NCI-H1092 treated with DMSO at 0.1 percent for 48 hours (cell line): ENCODE measurements at regions not wholly inside any gene's neighbourhood (a gene's known extent, or its start where the extent isn't known, plus 50 kb on each side); places are given as distances from the start of the nearest gene placed in this dataset.
"Not testable (repeated sequence)": the region's sequence is repeated elsewhere in the genome, so short reads cannot be mapped to it uniquely, and the experiment has no call there.

Experiments
- DNase-seq: peaks from one replicate; lab custom pipeline; 2025; lab: John Stamatoyannopoulos, UW

GRCh38 chr2:138315619-138316018 is 186.0 kb upstream of the SPOPL start:
- DNase-seq, result not testable (repeated sequence)

- no peak for DNase-seq
Observed at GRCh38 chr2:138319616-138320015, 182.0 kb upstream of the SPOPL start.

- peak; percentile 44 for DNase-seq
Observed at GRCh38 chr2:138321458-138321857, 180.1 kb upstream of the SPOPL start.

DNA sequence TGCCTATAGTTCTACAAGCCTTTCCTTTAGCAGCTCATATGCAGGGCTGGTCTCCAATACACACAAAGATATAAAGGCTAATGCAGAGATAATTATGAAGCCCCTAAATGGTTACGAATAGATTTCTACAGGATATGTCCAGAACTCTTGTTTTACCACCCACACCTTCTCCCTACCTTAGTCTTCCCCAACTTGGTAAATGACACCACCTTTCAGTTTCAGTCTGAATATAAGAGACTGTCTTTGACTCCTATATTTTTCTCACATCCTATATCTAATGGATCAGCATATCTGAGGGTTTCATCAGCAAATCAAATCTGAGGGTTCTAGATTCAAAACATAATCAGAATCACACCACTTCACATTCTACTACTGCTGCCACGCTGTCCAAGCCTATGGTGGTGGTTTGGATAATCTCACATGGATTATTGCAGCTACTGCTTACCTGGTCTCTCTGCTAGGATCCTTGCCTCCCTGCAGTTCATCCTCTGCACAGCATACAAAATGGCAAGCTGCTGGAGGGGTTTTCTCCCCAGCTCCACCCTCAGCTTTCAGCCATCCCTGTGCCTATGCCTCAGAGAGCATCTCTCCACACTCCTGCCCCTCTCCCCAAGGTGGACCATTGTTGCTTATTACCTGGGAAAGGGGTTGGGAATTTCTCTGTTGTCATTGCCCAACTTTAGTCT is 178.0 kb upstream of the SPOPL start:
- DNase-seq, result no peak

- DNase-seq, result no peak
Observed at GRCh38 chr2:138324068-138324771, 177.3 kb upstream of the SPOPL start.

GRCh38 chr2:138327967-138328366 is 173.6 kb upstream of the SPOPL start:
- no peak for DNase-seq

DNA sequence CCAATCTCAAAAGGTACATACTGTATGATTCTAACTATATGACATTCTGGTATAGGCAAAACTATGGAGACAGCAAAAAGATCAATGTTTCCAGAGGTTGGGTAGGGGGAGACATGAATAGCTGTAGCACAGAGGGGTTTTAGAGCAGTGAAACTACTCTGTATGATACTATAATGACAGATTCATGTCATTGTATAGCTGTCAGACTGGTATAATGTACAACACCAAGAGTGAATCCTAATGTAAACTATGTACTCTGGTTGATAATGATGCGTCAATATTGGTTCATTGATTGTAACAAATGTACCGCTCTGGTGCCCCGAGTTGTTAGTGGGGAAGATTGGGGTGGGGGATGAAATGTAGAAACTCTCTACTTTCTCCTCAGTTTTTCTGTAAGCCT is 172.4 kb upstream of the SPOPL start:
- DNase-seq, result no peak

- no peak for DNase-seq
Observed at GRCh38 chr2:138329591-138329990, 172.0 kb upstream of the SPOPL start.

DNA sequence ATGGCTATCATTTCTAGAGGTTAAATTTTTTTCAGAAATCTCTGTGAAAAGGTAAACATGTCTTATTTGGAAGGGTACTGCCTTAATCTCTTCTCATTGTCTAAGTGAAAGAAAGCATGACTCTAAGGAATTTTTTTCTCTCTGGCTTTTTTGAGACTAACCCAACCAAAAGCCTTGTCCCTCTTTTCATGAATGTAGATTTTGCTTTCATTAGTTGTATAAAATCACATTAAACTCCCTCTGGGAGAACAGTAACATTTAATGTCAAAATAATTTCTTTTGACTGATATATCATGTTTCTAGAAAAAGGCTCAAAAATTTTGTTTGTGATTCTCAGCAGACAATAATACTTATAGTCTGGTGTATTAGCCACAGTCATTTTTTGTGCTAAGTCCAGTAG is 168.4 kb upstream of the SPOPL start:
- DNase-seq, result no peak

DNA sequence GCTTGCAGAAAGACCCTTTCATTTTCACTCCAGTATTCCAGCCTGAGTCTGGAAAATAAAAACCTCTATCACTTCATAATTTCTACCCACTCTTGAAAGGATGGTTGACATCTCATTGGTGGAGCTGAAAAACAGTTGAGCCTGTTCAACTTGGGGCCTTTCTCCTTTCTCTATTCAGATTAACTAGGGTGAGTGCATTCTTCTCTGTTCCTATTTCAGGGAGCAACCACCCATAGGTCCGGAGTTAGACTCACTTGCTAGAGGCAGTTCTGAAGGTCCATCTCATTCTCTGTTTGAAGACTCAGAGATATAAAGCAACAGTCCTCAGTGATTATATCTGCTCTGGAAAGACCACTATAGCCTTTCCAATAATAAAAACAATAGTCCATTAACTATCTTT is 167.9 kb upstream of the SPOPL start:
- no peak for DNase-seq

DNA sequence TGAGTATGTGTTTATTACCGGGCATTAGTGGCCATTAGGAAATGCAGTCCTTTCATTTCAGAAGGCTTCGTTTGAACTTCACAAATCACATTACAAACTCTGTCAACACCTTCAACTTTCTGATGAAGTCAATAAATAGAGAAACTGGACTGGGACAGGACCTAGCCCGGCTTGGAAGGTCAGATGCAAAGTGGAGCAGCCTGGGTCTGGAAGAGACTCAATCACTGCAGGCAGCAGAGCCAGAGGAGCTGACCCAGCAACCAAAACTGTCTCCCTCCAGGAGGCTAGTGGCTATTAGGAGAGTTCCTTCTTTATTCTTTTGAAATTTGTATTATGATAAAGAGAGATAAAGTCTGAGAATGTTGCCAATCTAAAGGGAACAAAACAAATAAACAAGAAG is 167.2 kb upstream of the SPOPL start:
- DNase-seq, result no peak

DNA sequence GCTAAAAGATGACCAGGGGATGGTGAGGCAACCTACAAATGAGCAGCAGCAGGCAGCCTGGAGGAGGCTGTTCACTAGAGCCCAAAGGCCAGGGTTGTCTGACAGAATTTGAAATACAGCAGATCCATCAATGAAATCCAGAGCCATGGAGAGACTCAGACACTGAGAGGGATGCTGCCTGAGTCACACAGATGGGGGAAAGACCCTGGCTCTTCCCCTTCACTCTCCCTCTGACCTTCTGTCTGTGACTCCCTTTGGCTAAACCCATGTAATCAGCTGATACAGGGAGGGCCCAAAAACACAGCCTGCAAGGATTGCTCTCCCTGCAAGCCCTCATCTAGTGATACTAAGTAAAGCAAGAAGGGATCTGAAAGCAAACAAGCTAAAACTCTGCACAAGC is 166.5 kb upstream of the SPOPL start:
- DNase-seq, result no peak

DNA sequence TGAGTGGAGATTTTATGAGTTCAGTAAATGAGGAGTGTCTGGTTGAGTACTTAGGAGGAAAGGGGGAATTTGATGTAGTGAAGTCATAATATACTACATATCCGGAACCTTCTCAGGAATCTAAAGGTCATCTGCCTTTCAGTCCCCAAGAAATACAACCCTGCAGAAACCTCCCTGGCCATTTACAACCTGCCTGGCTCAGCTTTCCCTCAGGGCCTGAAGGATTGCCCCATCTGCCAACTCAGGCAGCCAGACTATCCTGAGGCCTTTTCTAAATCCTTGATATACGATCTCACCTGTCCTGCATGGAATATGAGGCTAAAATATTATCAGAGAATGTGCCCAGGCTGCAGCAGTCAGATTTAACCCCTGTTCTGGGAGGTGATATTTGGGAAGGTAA is 165.4 kb upstream of the SPOPL start:
- DNase-seq, result no peak

GRCh38 chr2:138355244-138355643 is 146.3 kb upstream of the SPOPL start:
- no peak for DNase-seq

DNA sequence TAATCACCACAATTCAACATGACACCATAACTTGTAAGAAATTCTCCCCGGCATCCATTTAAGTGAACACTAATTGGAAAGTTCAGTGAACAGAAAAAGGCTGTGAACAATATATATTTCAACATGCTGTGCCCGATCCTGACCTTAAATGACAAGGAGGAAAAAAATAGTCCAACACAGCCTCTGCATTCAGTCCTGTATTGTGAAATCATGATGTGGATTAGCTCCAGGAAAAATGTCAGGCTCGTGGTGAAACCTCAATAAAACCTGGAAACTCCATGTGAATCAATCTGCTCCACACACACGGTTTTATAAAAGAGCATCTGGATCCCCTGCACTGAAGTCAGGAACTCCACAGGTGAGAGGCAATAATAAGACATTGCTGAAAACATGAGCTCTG is 145.4 kb upstream of the SPOPL start:
- DNase-seq, result no peak

GRCh38 chr2:138359532-138359931 is 142.0 kb upstream of the SPOPL start:
- DNase-seq, result no peak

GRCh38 chr2:138364554-138365162 is 136.9 kb upstream of the SPOPL start:
- no peak for DNase-seq

DNA sequence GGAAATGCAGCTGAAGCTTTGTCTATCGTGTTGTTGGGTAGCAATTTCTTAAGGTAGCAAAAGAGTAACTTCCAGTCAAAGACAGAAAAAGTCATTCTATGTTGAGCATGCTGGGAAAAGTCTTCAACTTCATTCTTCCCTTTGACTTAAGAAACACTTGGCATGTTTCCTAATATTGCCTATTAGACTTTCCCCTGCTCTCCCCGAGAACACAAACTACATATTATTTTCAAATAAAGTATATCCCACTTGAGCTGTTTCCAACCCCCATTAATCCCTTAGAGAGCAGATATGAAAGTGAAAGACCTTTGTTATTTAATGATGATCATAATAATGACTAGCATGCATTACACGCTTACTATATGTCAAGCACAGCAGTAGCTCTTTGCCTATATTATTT is 136.0 kb upstream of the SPOPL start:
- no peak for DNase-seq

- DNase-seq, result no peak
Observed at GRCh38 chr2:138369856-138370255, 131.7 kb upstream of the SPOPL start.

GRCh38 chr2:138373993-138374408 is 127.6 kb upstream of the SPOPL start:
- peak; percentile 37 for DNase-seq

DNA sequence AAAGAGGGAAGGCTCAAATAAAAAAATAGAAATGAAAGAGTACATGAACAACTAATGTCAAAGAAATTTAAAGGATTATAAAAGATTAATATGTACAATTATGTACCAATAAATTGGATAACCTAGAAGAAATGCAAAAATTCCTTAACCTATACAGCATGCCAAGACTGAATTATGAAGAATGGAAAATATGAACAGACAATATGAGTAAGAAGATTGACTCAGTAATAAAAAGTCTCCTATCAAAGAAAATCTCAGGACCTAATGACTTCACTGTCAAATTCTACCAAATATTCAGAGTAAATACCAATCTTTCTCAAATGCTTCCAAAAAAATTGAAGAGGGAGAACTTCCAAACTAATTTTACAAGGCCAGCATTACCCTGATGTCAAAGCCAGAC is 120.2 kb upstream of the SPOPL start:
- no peak for DNase-seq

DNA sequence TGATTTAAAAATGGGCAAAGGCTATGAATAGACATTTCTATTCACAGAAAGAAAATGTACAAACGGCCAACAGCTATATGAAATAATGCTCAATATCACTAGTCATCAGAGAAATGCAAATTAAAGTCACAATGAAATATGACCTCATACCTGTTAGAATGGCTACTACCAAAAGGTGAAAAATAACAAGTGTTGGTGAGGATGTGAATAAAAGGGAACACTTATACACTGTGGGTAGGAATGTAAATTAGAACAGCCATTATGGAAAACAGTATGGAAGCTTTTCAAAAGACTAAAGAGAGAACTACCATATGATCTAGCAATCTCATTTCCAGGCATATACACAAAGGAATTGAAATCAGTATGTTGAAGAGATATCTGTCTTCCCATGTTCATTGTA is 118.9 kb upstream of the SPOPL start:
- no peak for DNase-seq

GRCh38 chr2:138386191-138386590 is 115.4 kb upstream of the SPOPL start:
- DNase-seq, result not testable (repeated sequence)
